ENCODE measurements at regions not wholly inside any gene's neighbourhood (a gene's known extent, or its start where the extent isn't known, plus 50 kb on each side); places are given as distances from the start of the nearest gene placed in this dataset.

- DNase-seq: no peak
Measured at GRCh38 chr2:5751873-5752482, 59.8 kb downstream of the SOX11 start.

DNA sequence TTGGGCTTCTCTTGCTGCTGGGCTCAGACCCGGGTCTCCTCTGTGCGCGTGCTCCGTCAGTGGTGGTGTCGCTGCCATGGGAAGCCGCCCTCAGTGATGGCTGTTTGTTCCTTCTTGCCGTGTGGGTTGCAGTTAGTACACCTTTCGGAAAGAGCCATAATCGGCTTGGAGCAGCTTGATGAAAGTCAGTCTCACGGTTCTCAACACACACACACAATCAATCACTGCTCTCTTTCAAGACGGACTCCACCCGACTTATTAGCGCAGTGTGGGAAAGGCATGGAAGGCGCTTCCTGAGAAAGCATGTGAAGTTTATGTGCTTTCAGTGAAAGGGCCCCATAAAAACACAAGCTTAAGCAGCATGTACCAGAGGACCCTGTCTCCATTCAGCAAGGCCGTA, 64.1 kb downstream of the SOX11 start:
- no peak for DNase-seq

DNA sequence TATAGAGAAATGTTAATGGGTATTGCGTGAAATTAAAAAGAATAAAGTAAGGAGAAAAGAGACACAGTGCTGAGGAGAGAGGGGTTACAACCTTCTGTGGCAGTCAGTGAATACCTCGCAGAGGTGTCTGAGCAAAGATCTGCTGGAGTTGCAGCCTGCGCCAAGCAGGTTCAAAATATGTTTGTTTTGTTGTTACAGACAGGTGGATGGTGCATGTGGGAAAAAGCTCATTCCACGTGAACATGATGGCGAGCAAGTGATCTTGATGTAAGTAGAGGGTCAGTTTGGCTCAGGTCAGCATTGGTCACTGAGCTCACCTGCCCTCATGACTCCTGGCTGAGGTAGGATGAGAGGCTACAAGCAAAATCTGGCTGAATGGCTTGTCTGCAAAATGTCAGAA, 66.2 kb downstream of the SOX11 start:
- no peak for DNase-seq

DNA sequence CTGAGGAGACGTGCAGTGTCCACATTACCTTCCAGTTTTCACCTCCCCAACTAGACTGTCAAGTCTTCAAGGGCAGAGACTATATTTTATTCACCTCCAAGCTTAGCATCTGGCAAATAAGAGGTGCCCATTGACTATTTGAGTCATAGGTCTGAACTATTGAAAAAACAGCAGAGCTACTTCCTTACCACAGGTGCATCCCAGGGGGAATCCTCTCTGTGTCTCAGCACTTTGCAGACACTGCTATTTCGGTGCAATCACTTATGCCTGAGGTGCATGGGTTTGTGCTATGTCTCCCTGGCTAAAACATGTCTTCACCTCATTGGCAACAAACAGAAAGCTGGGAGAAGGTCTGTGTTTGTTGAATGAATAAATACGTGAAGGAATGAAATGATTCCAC, 67.8 kb downstream of the SOX11 start:
- no peak for DNase-seq

- DNase-seq: no peak
Measured at GRCh38 chr2:5763531-5763930, 71.3 kb downstream of the SOX11 start.

- no peak for DNase-seq
Measured at GRCh38 chr2:5764041-5764440, 71.9 kb downstream of the SOX11 start.

GRCh38 chr2:5766056-5766455, 73.9 kb downstream of the SOX11 start:
- no peak for DNase-seq

DNA sequence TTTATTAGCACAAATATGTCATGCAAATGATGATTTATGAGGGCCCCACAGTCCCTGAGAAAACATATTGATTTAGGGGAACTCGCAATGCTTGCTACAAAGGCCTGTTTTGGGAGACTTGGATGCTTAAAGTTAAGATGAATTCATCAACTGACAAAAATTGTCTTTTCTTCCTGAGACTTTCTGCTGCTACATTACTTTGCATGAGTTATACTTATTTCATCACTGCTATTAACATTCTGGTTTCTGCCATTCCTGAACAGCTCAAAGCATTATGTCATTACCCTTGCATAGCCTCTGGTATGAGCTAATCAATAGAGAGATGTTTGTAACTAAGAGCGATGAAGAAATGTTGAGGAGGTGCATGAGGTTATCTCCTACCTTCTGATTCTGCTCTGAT, 74.4 kb downstream of the SOX11 start:
- DNase-seq: no peak

DNA sequence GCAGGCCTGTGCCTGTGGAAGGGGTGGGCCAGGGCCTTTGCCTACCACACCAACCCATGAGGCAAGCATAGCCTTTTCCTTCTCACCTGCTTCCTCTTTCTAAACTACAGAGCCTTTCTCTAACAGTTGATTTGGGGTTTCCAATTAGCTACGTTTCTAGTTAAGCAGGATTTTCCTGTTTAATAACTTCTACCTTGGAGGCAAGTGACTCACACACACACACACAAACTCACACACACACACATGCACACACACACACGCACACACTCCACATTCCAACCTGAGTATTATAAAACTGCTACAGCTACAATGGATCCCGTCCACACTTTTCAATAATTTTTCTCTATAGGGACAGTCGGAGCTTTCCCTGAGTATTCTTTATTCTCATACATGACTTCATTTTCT, 84.9 kb downstream of the SOX11 start:
- no peak for DNase-seq

DNA sequence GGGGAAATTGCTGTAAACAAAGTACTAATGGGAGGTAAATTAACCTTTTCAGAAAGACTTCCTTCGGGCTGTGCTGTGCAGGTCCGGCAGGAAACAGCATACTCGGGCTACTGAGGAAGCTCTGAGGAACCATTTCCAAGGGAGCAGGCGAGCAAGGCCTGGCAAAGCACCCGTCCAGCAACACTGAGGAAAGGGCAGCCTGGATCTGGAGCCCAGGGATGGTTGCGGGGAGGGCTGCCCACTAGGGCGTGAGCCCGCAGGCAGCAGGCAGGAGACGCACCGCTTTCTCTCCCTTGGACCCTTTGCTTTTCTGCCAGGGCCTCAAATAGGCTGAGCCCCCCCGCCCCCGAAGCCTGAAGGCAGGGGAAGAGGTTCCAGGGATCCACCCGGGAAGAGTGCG, 89.5 kb downstream of the SOX11 start:
- no peak for DNase-seq

DNA sequence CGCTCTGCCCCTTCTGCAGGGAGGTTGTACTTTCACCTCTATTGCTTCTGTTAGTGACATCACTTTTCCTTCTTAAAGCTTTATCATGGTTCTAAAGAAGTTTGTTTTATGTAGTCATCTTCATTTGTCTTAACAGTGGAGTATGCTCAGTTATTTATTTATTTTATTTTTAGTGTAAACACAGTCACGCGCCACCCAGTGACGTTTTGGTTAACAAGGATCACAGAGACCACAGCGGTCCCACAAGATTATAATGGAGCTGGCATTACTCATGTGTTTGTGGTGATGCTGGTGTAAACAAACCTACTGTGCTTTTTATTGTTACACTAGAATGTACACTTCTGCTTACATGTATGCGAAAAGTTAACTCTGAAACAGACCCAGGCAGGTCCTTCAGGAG, 89.9 kb downstream of the SOX11 start:
- DNase-seq: no peak

GRCh38 chr2:5788447-5788846, 96.3 kb downstream of the SOX11 start:
- no peak for DNase-seq

DNA sequence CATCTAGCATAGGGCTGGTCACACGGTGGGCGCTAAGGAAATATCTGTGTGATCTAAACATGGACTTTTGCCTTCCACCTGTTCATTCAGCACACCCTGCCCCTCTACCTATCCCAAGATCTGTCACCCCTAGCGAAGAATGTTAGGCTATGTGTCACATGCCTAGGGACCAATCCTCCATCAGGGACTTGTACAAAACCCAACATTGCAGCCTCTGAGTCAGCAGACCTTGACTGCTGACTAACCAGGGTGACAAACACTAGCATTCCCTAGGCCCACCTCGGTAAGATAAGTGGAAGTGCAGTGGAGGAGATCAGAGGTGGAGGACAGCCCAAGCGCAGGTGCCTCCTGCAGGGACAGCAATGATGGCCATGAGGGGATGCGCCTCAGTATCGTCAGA, 99.2 kb downstream of the SOX11 start:
- no peak for DNase-seq

GRCh38 chr2:5794012-5794411, 101.8 kb downstream of the SOX11 start:
- no peak for DNase-seq

DNA sequence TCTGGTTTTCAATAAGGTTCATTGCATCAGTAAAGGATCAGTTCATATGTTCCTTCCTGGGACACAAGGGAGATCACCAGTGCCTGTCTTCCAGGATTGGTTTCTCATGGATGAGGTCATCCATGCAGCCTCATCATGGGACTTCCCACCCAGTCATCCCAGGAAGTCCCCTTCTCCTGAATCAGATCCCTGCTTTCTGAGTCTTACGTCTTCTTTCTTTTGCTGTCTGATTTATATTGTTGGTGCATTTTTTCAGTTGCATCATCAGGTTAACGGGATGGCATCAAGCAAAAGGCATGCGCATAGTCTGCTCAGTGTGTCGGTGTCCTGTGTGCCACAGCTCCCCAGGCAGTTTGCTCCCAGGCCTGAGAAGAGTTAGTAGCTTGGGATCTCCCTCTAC, 105.9 kb downstream of the SOX11 start:
- no peak for DNase-seq

DNA sequence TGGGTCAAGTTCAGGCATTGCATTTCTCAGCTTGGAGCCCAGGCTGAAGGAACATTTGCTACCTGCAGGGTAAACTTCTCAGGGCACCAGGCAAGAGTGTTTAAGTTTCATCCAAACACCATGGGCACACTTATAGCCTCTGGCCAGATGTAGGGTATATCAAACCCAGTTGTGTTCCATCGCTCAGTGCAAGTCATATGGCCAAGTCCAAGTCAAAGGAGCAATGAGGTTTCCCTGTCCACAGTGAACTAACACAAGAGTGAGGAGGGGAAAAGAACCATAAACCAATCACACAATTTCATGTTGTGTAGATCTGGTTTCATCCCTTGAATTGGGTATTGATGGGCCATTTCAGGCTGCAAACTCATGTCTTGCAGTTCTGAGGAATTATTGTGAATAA, 107.2 kb downstream of the SOX11 start:
- DNase-seq: no peak

DNA sequence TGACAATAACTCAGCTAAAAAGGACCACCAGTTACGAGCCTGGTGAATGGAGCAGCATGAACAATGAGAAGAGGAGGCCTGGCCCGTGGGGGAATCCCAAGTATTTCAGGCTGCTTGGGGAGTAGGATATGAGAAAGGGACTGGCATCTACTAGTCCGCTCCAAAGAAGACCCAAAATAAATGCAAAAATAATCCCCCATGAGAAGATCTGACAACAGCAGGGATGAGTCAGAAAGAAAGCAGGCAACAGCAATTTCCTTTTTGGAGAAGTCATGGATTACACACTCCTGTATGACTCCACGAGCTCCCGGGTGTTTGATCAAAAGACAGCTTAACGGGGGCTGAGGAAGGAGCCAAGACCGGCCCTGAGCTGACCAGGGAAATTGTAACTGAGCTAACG, 111.4 kb downstream of the SOX11 start:
- DNase-seq: no peak

DNA sequence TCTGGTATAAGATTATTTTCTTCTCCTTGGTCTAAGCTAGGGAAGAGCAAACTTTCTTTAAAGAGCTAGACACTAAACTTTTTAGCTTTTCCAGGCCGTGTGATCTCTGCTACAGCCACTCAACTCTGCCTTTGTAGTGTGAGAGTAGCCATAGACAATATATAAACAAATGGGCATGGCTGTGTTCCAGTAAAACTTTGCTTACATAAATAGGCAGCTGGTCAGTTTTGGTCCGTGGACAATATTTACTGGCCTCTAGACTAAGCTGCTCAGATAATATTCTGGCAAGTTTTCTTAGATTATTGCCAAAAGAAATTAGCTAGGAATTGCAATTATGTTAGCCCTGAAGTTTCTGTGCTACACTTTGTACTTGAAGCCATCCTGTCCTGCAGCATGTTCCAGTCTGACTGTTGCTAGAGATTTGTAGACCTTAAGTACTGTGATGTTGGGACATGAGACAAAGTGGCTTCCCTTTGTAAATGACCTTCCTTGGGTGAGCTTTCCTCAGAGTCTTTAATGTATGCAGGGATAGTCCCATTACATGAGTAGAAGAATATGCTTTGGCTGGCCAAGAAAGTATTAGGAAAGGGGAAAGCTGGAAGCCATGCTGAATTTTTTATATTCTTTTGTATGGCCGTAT, 126.9 kb downstream of the SOX11 start:
- DNase-seq: no peak

GRCh38 chr2:5824126-5824525, 131.9 kb downstream of the SOX11 start:
- no peak for DNase-seq

- DNase-seq: no peak
Measured at GRCh38 chr2:5825686-5826085, 133.5 kb downstream of the SOX11 start.

GRCh38 chr2:5826979-5827655, 134.9 kb downstream of the SOX11 start:
- DNase-seq: no peak

GRCh38 chr2:5834501-5834900, 142.3 kb downstream of the SOX11 start:
- no peak for DNase-seq

- no peak for DNase-seq
Measured at GRCh38 chr2:5839550-5839949, 147.4 kb downstream of the SOX11 start.

GRCh38 chr2:5841126-5841525, 148.9 kb downstream of the SOX11 start:
- DNase-seq: no peak

GRCh38 chr2:5842326-5842725, 150.1 kb downstream of the SOX11 start:
- DNase-seq: no peak
